ENCODE measurements at regions not wholly inside any gene's neighbourhood (a gene's known extent, or its start where the extent isn't known, plus 50 kb on each side); places are given as distances from the start of the nearest gene placed in this dataset.
"Not testable (repeated sequence)": the region's sequence is repeated elsewhere in the genome, so short reads cannot be mapped to it uniquely, and the experiment has no call there.

DNA sequence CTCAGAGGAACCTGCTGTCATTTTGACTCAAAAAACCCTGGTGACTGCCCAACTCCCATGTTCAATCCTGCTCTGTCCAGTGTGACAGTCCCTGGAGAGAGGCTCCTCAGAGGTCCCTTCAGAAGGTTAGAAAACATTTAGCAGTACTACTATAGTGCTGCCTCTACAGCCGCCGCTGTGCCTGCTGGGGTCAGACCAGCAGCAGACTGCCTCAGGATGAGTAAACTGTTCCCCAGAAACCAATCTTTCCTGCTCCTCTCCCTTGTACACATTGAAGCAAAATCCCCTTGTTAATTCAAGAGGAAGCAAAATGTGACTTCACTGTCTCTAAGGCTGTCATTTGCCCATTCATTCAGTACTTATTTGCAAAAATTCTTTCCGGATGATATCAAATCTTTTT, 94.8 kb upstream of the SMARCA2 start:
- no peak for DNase-seq (ENCODE audit: low spot score)
- Mint-ChIP-seq H3K27me3 (ENCODE audit: low read depth) (peaks cover 4% of the 10 kb centered on the region), H3K27ac (ENCODE audit: unreplicated experiment) (no peak overlapping the region), H3K9me3 (ENCODE audit: low read depth) (peaks cover 5% of the 10 kb centered on the region), H3K4me1 (ENCODE audit: low read depth) (no peaks in the 10 kb centered on the region), H3K4me3 (ENCODE audit: unreplicated experiment) (no peak overlapping the region), H3K36me3 (ENCODE audit: low read depth) (no peaks in the 10 kb centered on the region)
- TF ChIP-seq, protein P1, sequence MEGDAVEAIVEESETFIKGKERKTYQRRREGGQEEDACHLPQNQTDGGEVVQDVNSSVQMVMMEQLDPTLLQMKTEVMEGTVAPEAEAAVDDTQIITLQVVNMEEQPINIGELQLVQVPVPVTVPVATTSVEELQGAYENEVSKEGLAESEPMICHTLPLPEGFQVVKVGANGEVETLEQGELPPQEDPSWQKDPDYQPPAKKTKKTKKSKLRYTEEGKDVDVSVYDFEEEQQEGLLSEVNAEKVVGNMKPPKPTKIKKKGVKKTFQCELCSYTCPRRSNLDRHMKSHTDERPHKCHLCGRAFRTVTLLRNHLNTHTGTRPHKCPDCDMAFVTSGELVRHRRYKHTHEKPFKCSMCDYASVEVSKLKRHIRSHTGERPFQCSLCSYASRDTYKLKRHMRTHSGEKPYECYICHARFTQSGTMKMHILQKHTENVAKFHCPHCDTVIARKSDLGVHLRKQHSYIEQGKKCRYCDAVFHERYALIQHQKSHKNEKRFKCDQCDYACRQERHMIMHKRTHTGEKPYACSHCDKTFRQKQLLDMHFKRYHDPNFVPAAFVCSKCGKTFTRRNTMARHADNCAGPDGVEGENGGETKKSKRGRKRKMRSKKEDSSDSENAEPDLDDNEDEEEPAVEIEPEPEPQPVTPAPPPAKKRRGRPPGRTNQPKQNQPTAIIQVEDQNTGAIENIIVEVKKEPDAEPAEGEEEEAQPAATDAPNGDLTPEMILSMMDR (IDR thresholded peaks at IDR 0.05), result no peak

DNA sequence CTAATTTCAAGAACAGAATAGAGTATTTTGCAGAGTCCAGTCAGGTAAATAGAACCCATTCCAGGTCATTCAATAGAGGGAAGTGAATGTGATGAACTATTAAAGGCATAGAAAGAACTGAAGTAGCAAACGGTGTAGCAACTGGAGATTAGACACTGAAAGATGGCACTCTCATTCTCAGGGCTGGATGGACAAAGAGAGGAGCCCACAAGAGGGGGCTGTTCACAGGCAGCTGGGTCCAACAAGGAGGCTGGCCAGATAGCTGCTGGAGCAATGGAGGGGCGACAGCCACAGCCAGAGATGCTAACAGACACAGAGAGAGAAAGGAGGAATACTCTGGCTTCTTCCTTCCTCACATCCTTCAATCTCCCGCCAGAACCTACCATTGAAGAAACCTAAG, 93.1 kb upstream of the SMARCA2 start:
- Mint-ChIP-seq H3K27me3 (ENCODE audit: low read depth) (peaks cover 8% of the 10 kb centered on the region), H3K27ac (ENCODE audit: unreplicated experiment) (no peak overlapping the region), H3K36me3 (ENCODE audit: low read depth) (no peaks in the 10 kb centered on the region), H3K4me1 (ENCODE audit: low read depth) (no peaks in the 10 kb centered on the region), H3K4me3 (ENCODE audit: unreplicated experiment) (no peak overlapping the region), H3K9me3 (ENCODE audit: low read depth) (peaks cover 5% of the 10 kb centered on the region)
- TF ChIP-seq, protein P1 (IDR thresholded peaks at IDR 0.05), result no peak
- no peak for DNase-seq (ENCODE audit: low spot score)

DNA sequence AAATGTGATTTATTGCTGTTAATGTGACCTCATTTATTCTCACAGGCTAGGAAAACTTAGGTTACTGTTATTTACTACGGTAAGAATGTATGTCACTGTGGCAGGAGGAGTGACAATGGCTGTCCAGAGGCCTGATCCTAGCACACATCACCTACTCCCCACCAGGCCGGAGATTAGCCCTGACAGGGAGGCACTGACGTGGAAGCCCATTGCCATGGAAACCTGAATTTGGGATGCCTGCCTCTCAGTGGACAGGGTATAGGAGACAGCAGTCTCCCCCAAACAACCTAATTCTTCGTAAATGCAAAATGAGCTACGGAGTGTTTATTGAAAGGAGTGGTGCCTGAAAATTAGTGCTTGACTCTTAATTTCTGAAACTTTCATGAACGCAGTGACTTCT, 87.6 kb upstream of the SMARCA2 start:
- H3K36me3 Mint-ChIP-seq (ENCODE audit: low read depth), result no peaks in the 10 kb centered on the region
- peaks cover 12% of the 10 kb centered on the region for H3K27me3 Mint-ChIP-seq (ENCODE audit: low read depth)
- TF ChIP-seq, protein P1 (IDR thresholded peaks at IDR 0.05), result no peak
- H3K27ac Mint-ChIP-seq (ENCODE audit: unreplicated experiment), result no peak overlapping the region
- no peak for DNase-seq (ENCODE audit: low spot score)
- no peaks in the 10 kb centered on the region for H3K4me1 Mint-ChIP-seq (ENCODE audit: low read depth)
- H3K9me3 Mint-ChIP-seq (ENCODE audit: low read depth), result peaks cover 3% of the 10 kb centered on the region
- no peak overlapping the region for H3K4me3 Mint-ChIP-seq (ENCODE audit: unreplicated experiment)

DNA sequence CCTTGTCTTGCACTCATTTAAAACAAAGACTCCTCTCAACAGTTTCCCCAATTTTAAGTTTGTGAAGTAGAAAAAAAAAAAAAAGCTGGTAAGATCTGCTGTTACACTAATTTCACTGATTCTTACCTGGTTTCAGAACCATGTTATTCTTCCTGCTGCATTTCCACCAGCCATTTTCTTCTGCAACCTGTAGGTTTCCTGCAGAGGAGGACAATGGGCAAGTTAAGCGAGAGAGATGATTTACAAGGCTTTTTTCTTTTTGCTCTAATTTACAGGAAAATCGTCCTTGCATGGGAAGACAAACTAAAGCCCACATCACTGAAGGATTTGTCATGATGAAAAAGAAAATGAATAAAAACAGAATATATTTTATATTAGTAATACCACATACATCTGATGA, 86.0 kb upstream of the SMARCA2 start:
- Mint-ChIP-seq H3K4me1 (ENCODE audit: low read depth) (no peaks in the 10 kb centered on the region), H3K4me3 (ENCODE audit: unreplicated experiment) (no peak overlapping the region), H3K27ac (ENCODE audit: unreplicated experiment) (no peak overlapping the region), H3K36me3 (ENCODE audit: low read depth) (no peaks in the 10 kb centered on the region), H3K9me3 (ENCODE audit: low read depth) (peaks cover 6% of the 10 kb centered on the region), H3K27me3 (ENCODE audit: low read depth) (peaks cover 14% of the 10 kb centered on the region)
- TF ChIP-seq, protein P1 (IDR thresholded peaks at IDR 0.05), result no peak
- no peak for DNase-seq (ENCODE audit: low spot score)

DNA sequence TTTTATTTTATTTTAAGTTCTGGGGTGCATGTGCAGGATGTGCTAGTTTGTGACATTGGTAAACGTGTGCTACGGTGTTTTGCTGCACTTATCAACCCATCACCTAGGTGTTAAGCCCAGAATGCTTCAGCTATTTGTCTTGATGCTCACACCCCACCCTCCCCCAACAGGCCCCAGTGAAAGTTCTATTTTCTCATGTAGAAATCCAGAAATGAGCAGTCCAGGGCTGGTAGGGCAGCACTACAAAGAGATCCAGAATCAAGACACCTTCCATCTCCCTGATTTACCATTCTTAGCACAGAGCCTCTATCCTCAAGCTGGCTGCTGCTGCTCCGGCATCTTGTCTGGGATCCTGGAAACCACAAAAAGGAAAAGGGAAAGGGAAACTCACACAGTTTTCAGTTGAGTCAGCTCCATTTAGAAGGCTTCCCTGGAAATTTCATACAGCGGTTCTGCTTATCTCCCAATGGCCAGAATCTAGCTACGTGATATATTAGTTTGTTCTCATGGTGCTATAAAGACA, 85.4 kb upstream of the SMARCA2 start:
- DNase-seq (ENCODE audit: low spot score), result no peak
- Mint-ChIP-seq H3K27ac (ENCODE audit: unreplicated experiment) (no peak overlapping the region), H3K36me3 (ENCODE audit: low read depth) (no peaks in the 10 kb centered on the region), H3K4me1 (ENCODE audit: low read depth) (no peaks in the 10 kb centered on the region), H3K4me3 (ENCODE audit: unreplicated experiment) (no peak overlapping the region), H3K9me3 (ENCODE audit: low read depth) (peaks cover 6% of the 10 kb centered on the region), H3K27me3 (ENCODE audit: low read depth) (peaks cover 18% of the 10 kb centered on the region)
- TF ChIP-seq, protein P1 (IDR thresholded peaks at IDR 0.05), result no peak

DNA sequence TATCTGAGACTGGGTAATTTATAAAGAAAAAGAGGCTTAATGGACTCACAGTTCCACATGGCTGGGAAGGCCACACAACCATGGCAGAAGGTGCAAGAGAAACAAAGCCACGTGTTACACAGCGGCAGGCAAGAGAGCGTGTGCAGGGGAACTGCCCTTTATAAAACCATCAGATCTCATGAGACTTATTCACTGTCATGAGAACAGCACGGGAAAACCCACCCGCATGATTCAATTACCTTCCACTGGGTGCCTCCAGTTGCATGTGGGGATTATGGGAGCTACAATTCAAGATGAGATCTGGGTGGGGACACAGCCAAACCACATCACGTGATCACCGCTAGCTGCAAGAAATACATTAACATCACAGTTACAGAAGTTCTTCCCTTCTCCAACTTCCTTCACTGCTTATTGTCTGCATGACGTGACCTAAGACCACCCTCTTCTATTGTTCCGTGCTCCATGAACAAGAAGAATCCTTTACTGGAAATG, 84.9 kb upstream of the SMARCA2 start:
- H3K36me3 Mint-ChIP-seq (ENCODE audit: low read depth); H3K9me3 Mint-ChIP-seq (ENCODE audit: low read depth); H3K27ac Mint-ChIP-seq (ENCODE audit: unreplicated experiment); H3K4me1 Mint-ChIP-seq (ENCODE audit: low read depth); H3K4me3 Mint-ChIP-seq (ENCODE audit: unreplicated experiment); DNase-seq (ENCODE audit: low spot score): not testable (repeated sequence)
- peaks cover 18% of the 10 kb centered on the region for H3K27me3 Mint-ChIP-seq (ENCODE audit: low read depth)
